SK-N-SH (cell line): ENCODE measurements at regions not wholly inside any gene's neighbourhood (a gene's known extent, or its start where the extent isn't known, plus 50 kb on each side); places are given as distances from the start of the nearest gene placed in this dataset.

ENCODE experiments used
- CTCF ChIA-PET: fragments of 300-600, 350-600 bp; formaldehyde crosslinking; extraction: SDS; loops from one replicate; lab custom pipeline; 2021; lab: Yijun Ruan, JAX
- POLR2A ChIA-PET: fragments of 350-600 bp; sonication (Branson Sonifier 250); formaldehyde crosslinking; extraction: SDS; loops from one replicate; lab custom pipeline; 2020; ENCODE audit warnings: antibody characterized with exemption, inconsistent platforms; lab: Yijun Ruan, JAX
- DNase-seq: peaks from one replicate; pipeline ENCODE4 v3.0.0; 2012
- H2AFZ ChIP-seq: fragments of 200-600 bp; sonication (generic); 2 replicates; pipeline ENCODE4 v1.8.1; 2016; ENCODE audit warnings: antibody characterized with exemption, mild to moderate bottlenecking, low read depth
- H3F3A ChIP-seq: fragments of 200-600 bp; sonication (generic); replicated peaks from 2 replicates; pipeline ENCODE3; 2016; ENCODE audit warnings: antibody characterized with exemption, mild to moderate bottlenecking; ENCODE audit not compliant: insufficient read depth
- H3K27ac ChIP-seq, 2 experiments: fragments of 200-500 bp in 1 of 2; fragments of 200-600 bp in 1 of 2; sonication (Bioruptor generic) in 1 of 2; sonication (generic), shearing (Covaris generic) in 1 of 2; 2 replicates each; pipeline versions ENCODE4 v1.5.1 to v1.6.1; 2014 to 2016; ENCODE audit warnings: low read depth in 2 of 2, inconsistent platforms in 1 of 2, low read length in 1 of 2, mild to moderate bottlenecking in 1 of 2, mixed read lengths in 1 of 2
- H3K27me3 ChIP-seq: fragments of 200-600 bp; sonication (generic), shearing (Covaris generic); 2 replicates; pipeline ENCODE4 v1.6.1; 2016; ENCODE audit warnings: mixed run types; ENCODE audit not compliant: insufficient read depth
- H3K36me3 ChIP-seq, 2 experiments: fragments of 200-500 bp in 1 of 2; fragments of 200-600 bp in 1 of 2; sonication (Bioruptor generic) in 1 of 2; sonication (generic) in 1 of 2; replicated peaks in 1 of 2; 2 replicates each; pipeline versions ENCODE3 to v1.5.1; 2014 to 2016; ENCODE audit warnings: low read length in 1 of 2, mild to moderate bottlenecking in 1 of 2; ENCODE audit not compliant: insufficient read depth in 2 of 2, control insufficient read depth in 1 of 2
- H3K4me1 ChIP-seq, 2 experiments: fragments of 200-500 bp in 1 of 2; fragments of 200-600 bp in 1 of 2; sonication (Bioruptor generic) in 1 of 2; sonication (generic), shearing (Covaris generic) in 1 of 2; 2 replicates each; pipeline versions ENCODE4 v1.5.1 to v1.6.1; 2014 to 2016; ENCODE audit warnings: low read depth in 1 of 2, low read length in 1 of 2, mixed run types in 1 of 2; ENCODE audit not compliant: insufficient read depth in 2 of 2, control insufficient read depth in 1 of 2
- H3K4me2 ChIP-seq: fragments of 200-600 bp; sonication (generic), shearing (Covaris generic); 2 replicates; pipeline ENCODE4 v1.6.1; 2017; ENCODE audit warnings: mixed run types
- H3K4me3 ChIP-seq, 2 experiments: fragments of 200-500 bp in 1 of 2; fragments of 200-600 bp in 1 of 2; sonication (Bioruptor generic) in 1 of 2; sonication (generic), shearing (Covaris generic) in 1 of 2; 2 replicates each; pipeline versions ENCODE4 v1.5.1 to v1.8.1; 2014 to 2016; ENCODE audit warnings: low read depth in 2 of 2, inconsistent platforms in 1 of 2, low read length in 1 of 2, mild to moderate bottlenecking in 1 of 2, mixed read lengths in 1 of 2, moderate library complexity in 1 of 2
- H3K79me2 ChIP-seq: fragments of 200-600 bp; sonication (generic); 2 replicates; pipeline ENCODE4 v1.8.1; 2017; ENCODE audit warnings: mild to moderate bottlenecking; ENCODE audit not compliant: insufficient read depth
- H3K9ac ChIP-seq: fragments of 200-600 bp; sonication (generic); 2 replicates; pipeline ENCODE4 v1.6.1; 2017; ENCODE audit warnings: mixed run types
- H3K9me2 ChIP-seq: fragments of 200-600 bp; sonication (generic); 2 replicates; pipeline ENCODE4 v1.6.1; 2017; ENCODE audit warnings: mixed run types
- H3K9me3 ChIP-seq: fragments of 200-600 bp; sonication (generic); 2 replicates; pipeline ENCODE4 v1.6.1; 2017; ENCODE audit warnings: mixed run types, mild to moderate bottlenecking, moderate library complexity
- H4K20me1 ChIP-seq: fragments of 200-600 bp; sonication (generic); 2 replicates; pipeline ENCODE4 v1.6.1; 2017; ENCODE audit warnings: mild to moderate bottlenecking, mixed run types; ENCODE audit not compliant: insufficient read depth
- CHD2 ChIP-seq: fragments of 150-350 bp; IDR thresholded peaks from 2 replicates; pipeline ENCODE4 v1.6.1; 2018; ENCODE audit warnings: low read length; ENCODE audit not compliant: partially characterized antibody
- ELF1 ChIP-seq: IDR thresholded peaks from 2 replicates; pipeline ENCODE4 v1.4.0; 2012
- EZH2phosphoT487 ChIP-seq: fragments of 200-600 bp; sonication (generic); IDR thresholded peaks from 2 replicates; pipeline ENCODE4 v1.6.1; 2017; ENCODE audit warnings: low read depth, mixed run types, mild to moderate bottlenecking, antibody characterized with exemption, moderate library complexity, borderline replicate concordance
- FOSL2 ChIP-seq: IDR thresholded peaks from 2 replicates; pipeline ENCODE4 v1.4.0; 2012; ENCODE audit warnings: low read depth, mild to moderate bottlenecking, moderate library complexity, borderline replicate concordance
- FOXJ3 ChIP-seq: sonication (generic); formaldehyde crosslinking; IDR thresholded peaks from 2 replicates; pipeline ENCODE4 v1.5.1; 2020; ENCODE audit warnings: mild to moderate bottlenecking, missing genetic modification reagents
- JUND ChIP-seq: IDR thresholded peaks from 2 replicates; pipeline ENCODE4 v1.4.0; 2012
- NRF1 ChIP-seq: IDR thresholded peaks from 2 replicates; pipeline ENCODE4 v1.6.1; 2012; ENCODE audit warnings: low read depth, mild to moderate bottlenecking, low read length
- RFX5 ChIP-seq: IDR thresholded peaks from 2 replicates; pipeline ENCODE4 v1.6.1; 2012; ENCODE audit warnings: mild to moderate bottlenecking, improper control_type of control experiment, low read length
- SIN3A ChIP-seq: IDR thresholded peaks from 2 replicates; pipeline ENCODE4 v1.6.1; 2012; ENCODE audit warnings: low read depth, mild to moderate bottlenecking, low read length, moderate library complexity, borderline replicate concordance
- TAF1 ChIP-seq: IDR thresholded peaks from 2 replicates; pipeline ENCODE4 v1.6.1; 2012; ENCODE audit warnings: low read depth, mild to moderate bottlenecking, low read length, moderate library complexity, borderline replicate concordance
- TCF12 ChIP-seq: IDR thresholded peaks from 2 replicates; pipeline ENCODE4 v1.4.0; 2012
- YY1 ChIP-seq: IDR thresholded peaks from 2 replicates; pipeline ENCODE4 v1.4.0; 2012; ENCODE audit warnings: low read depth, mild to moderate bottlenecking
- WGBS: methylation state at CpG from one replicate; pipeline ENCODE4 v1.1.6; 2017; ENCODE audit warnings: low lambda C conversion rate; 5-methylcytosine and 5-hydroxymethylcytosine counted together
- TF ChIP-seq, protein P1 (sequence below): IDR thresholded peaks from 2 replicates; pipeline ENCODE4; 2012
- TF ChIP-seq, protein P2 (sequence below): fragments of 200-600 bp; sonication (generic); IDR thresholded peaks from 2 replicates; pipeline ENCODE4 v1.6.1; 2017; ENCODE audit warnings: antibody characterized with exemption, mild to moderate bottlenecking, moderate library complexity

- Histone ChIP-seq H3K4me2 (no peak overlapping the region), H3F3A (no peaks in the 10 kb centered on the region)
These were observed 514.0 kb upstream of the TMPRSS15 start for GRCh38 chr21:18917622-18918021.

GRCh38 chr21:18931237-18931636 lies 527.7 kb upstream of the TMPRSS15 start:
- H3K9me3 ChIP-seq = no peaks in the 10 kb centered on the region
- no peak overlapping the region for H3K9ac ChIP-seq
- H4K20me1 ChIP-seq = no peaks in the 10 kb centered on the region
- H3K36me3 ChIP-seq = no peaks in the 10 kb centered on the region
- no peaks in the 10 kb centered on the region for H3K79me2 ChIP-seq
- H3K4me2 ChIP-seq = no peak overlapping the region
- no peak overlapping the region for H2AFZ ChIP-seq
- H3F3A ChIP-seq = no peaks in the 10 kb centered on the region
- H3K4me3 ChIP-seq = no peak overlapping the region
- CTCF ChIA-PET = no interaction called here
- no peaks in the 10 kb centered on the region for H3K4me1 ChIP-seq
- TF ChIP-seq ELF1 (no peak), TAF1 (no peak), SIN3A (no peak), CHD2 (no peak), FOSL2 (no peak), TCF12 (no peak), YY1 (no peak)
- TF ChIP-seq, protein P1, sequence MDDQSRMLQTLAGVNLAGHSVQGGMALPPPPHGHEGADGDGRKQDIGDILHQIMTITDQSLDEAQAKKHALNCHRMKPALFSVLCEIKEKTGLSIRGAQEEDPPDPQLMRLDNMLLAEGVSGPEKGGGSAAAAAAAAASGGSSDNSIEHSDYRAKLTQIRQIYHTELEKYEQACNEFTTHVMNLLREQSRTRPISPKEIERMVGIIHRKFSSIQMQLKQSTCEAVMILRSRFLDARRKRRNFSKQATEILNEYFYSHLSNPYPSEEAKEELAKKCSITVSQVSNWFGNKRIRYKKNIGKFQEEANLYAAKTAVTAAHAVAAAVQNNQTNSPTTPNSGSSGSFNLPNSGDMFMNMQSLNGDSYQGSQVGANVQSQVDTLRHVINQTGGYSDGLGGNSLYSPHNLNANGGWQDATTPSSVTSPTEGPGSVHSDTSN = no peak
- no peaks in the 10 kb centered on the region for H3K27me3 ChIP-seq
- no peaks in the 10 kb centered on the region for H3K9me2 ChIP-seq
- POLR2A ChIA-PET = no interaction called here
- DNase-seq = no peak
- no peak overlapping the region for H3K27ac ChIP-seq

More at GRCh38 chr21:18917622-18918021, 514.0 kb upstream of the TMPRSS15 start:
- TF ChIP-seq FOSL2 = no peak
- no peak for TF ChIP-seq FOXJ3 (CRISPR knock-in tag)
- TF ChIP-seq NRF1 = no peak
- TF ChIP-seq EZH2phosphoT487 = no peak
- no peak for TF ChIP-seq CHD2
- TF ChIP-seq, protein P2, sequence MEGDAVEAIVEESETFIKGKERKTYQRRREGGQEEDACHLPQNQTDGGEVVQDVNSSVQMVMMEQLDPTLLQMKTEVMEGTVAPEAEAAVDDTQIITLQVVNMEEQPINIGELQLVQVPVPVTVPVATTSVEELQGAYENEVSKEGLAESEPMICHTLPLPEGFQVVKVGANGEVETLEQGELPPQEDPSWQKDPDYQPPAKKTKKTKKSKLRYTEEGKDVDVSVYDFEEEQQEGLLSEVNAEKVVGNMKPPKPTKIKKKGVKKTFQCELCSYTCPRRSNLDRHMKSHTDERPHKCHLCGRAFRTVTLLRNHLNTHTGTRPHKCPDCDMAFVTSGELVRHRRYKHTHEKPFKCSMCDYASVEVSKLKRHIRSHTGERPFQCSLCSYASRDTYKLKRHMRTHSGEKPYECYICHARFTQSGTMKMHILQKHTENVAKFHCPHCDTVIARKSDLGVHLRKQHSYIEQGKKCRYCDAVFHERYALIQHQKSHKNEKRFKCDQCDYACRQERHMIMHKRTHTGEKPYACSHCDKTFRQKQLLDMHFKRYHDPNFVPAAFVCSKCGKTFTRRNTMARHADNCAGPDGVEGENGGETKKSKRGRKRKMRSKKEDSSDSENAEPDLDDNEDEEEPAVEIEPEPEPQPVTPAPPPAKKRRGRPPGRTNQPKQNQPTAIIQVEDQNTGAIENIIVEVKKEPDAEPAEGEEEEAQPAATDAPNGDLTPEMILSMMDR = no peak
- no peak for TF ChIP-seq JUND
- TF ChIP-seq ELF1 = no peak
- TF ChIP-seq RFX5 = no peak
- DNase-seq = no peak
- ChIA-PET CTCF (interaction anchor here (0.9 kb wide), 1 partner anchor 15 kb away, joined by 3 read pairs; no protein-coding TSS in a partner anchor), POLR2A (no interaction called here)
- no peaks in the 10 kb centered on the region for H4K20me1 ChIP-seq
- H3K36me3 ChIP-seq = no peaks in the 10 kb centered on the region
- no peaks in the 10 kb centered on the region for H3K9me2 ChIP-seq
- no peak overlapping the region for H3K27ac ChIP-seq
- no peak overlapping the region for H3K4me3 ChIP-seq
- H3K9me3 ChIP-seq = no peaks in the 10 kb centered on the region
- H3K9ac ChIP-seq = no peak overlapping the region
- no peaks in the 10 kb centered on the region for H3K79me2 ChIP-seq
- no peaks in the 10 kb centered on the region for H3K4me1 ChIP-seq
- WGBS = 5% methylated on average over 6 of the region's 6 CpGs
- H3K27me3 ChIP-seq = no peaks in the 10 kb centered on the region
- no peak overlapping the region for H2AFZ ChIP-seq
